Activated gamma-delta T cell treated with Interleukin-2 at 50 U/mL for 16 hours (primary cell): ENCODE measurements at regions not wholly inside any gene's neighbourhood (a gene's known extent, or its start where the extent isn't known, plus 50 kb on each side); places are given as distances from the start of the nearest gene placed in this dataset.

Experiments
- DNase-seq: peaks from one replicate; pipeline ENCODE4 v3.0.0-alpha.2; 2020

- DNase-seq = no peak
Measured at GRCh38 chrX:39911278-39911897, 186.4 kb downstream of the BCOR start.

GRCh38 chrX:39912126-39912525, 185.6 kb downstream of the BCOR start:
- DNase-seq = no peak

DNA sequence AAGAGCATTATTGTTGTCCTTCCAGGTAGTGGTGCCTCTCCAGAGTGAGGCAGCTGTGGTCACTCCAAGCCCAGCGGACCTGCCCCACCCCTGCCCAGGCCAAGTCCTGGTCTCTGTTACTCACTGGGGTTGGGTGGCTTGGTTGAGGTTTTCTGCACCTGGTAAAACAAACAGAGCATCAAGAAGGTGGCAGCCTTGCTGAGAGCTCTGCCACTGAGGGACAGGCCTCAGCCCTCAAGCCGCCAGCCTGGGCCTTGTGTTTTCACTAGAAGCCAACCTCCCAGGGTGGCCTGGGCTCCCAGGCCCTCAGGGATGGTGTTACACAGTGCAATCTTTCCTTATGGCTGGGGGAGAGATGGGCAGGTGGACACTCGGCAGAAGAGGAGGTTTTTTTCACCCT, 182.7 kb downstream of the BCOR start:
- DNase-seq = no peak

GRCh38 chrX:39915596-39915995, 182.2 kb downstream of the BCOR start:
- DNase-seq = no peak

GRCh38 chrX:39921838-39922237, 175.9 kb downstream of the BCOR start:
- DNase-seq = no peak

DNA sequence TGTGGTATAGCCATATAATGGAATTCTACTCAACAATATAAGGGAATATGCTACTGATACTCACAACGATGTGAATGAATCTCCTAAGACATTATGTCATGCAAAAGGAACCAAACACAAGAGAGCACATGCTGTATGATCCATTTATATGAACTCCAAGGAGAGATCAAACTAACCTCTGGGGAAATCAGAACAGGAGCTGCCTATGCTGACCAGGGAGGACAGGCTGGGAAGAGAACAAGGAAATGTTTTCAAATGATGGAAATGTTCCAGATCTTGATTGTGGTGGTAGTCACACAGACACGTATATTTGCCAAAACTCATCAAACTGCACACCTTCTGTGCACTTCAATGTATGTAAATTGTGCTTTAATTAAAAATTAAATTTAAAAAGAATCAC, 175.3 kb downstream of the BCOR start:
- no peak for DNase-seq

GRCh38 chrX:39922926-39923325, 174.8 kb downstream of the BCOR start:
- no peak for DNase-seq

- DNase-seq = no peak
Measured at GRCh38 chrX:39927380-39927779, 170.4 kb downstream of the BCOR start.

DNA sequence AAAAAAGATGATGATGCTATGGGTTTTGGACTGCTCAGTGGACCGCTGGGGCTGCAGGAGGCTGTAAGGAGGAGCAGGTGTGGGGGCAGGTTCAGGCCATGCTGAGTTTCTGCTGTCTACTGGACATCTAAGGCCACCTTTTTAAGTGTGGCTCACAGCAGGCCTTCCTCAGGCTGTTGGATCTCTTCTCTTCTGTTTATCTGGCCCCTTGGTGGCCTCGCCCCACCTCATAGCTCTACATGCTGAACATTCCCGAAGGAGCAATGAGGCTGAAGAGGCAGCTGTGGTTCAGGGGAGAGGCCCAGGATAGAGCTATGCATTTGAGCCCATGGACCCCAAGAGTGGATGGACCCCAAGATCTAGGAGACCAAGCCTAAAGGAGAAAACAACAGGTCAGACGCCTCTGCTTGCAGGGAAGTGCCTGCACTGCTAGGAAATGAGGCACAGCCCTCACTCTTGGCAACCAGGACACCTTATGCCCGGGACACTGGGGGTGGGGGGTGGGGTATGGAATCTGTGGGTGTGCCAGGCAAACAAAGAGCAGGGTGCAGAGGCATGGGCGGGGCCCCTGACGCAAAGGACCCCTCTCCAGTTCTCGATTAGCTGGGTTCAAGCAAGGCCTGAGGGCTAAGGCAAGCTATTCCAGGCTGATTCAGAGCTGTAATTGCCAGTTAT, 168.9 kb downstream of the BCOR start:
- DNase-seq = no peak

GRCh38 chrX:39929379-39930025, 168.3 kb downstream of the BCOR start:
- DNase-seq = no peak

DNA sequence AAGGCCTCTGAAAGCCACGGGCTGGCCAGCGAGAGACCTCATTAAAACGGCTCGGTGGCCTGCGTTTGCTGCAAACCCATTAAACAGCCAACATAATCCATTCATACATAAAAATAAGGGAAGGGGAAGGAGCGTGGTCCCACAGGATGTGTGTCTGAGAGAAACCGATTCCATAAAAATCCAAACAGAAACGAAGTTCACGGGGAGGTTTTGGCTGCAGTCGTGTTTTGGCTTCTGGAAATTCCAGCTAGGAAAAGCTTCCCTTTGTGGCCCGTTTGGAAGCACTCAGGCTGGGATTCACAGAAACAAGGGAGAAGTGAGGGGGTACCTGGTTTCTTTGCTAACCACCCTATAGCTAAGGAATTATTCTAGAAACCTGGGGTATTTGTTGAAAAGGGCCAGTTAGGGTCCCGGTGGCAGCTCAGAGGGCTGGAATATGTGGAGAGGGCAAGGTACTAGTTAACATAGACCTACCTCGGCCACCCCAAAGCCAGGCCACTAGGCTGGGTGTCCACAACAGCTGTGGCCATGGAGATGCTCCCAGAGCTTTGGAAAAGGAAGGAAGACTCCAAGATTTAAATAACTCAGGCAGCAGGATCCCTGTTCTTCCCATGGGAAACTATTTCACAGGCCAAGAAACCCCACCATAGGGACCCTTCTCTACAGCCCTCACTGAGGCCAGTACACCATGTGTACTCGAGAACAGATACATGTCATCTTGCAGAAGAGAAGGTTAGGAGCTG, 166.8 kb downstream of the BCOR start:
- DNase-seq = no peak

- no peak for DNase-seq
Measured at GRCh38 chrX:39931529-39932282, 166.1 kb downstream of the BCOR start.

- DNase-seq = no peak
Measured at GRCh38 chrX:39935411-39936064, 162.2 kb downstream of the BCOR start.

GRCh38 chrX:39936886-39937770, 160.6 kb downstream of the BCOR start:
- no peak for DNase-seq

GRCh38 chrX:39938466-39938865, 159.3 kb downstream of the BCOR start:
- no peak for DNase-seq

- no peak for DNase-seq
Measured at GRCh38 chrX:39939678-39940077, 158.1 kb downstream of the BCOR start.

- DNase-seq = no peak
Measured at GRCh38 chrX:39941332-39941920, 156.3 kb downstream of the BCOR start.

DNA sequence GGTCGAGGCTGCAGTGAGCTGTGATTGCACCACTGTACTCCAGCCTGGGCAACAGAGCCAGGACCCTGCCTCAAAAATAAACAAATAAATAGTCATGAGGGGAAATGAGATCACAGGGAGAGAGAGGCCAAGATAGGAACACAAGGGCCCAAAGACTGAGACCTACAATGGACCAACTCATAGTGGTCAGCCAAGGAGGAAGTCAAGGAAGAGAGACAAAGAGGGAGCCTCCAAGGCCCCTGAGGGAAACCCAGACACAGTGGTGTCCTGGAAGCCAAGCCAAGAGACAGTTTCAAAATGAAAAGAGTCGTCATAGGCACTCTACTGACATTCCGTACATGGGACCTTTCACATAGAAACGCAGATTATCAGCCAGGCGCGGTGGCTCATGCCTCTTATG, 153.3 kb downstream of the BCOR start:
- no peak for DNase-seq

DNA sequence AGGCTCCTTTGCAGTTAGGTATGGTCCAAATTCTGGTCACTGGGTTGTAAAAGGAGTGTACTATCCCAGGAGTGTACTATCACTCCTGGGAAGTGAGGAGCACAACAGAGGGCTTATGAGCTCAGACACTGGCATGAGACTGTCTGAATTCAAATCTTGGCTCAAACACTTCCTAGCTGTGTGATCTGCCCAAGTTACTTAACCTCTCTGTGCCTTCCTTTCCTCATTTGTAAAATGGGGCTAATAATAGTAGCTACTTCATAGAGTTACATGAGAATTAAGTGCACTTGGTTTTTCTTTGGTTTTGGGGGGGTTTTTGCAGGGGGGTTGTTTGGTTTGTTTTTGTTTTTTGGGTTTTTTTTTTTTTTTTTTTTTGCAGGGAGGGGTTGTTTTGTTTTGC, 152.0 kb downstream of the BCOR start:
- DNase-seq = no peak

- DNase-seq = no peak
Measured at GRCh38 chrX:39946822-39947221, 150.9 kb downstream of the BCOR start.

DNA sequence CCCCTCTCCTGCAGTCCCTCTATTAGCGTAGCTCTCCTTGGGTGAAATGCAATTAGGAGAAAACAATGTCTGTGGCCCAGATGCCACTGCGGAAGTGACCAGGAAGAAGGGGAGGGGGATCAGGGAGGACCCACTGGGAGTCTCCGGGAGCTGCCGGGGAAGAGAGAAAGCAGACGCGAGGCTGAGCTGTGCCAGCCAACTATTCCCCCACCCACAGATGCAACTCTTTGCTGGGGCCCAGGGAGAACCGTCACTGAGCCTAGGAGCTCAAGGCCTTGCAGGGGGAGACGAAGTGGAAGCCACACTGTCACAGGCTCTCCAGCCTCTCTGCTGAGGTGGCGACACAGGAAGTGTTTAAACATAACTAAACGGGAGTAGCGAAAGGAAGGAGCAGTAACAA, 149.2 kb downstream of the BCOR start:
- DNase-seq = no peak
